Effector CD8-positive, alpha-beta T cell (primary cell): ENCODE measurements at regions not wholly inside any gene's neighbourhood (a gene's known extent, or its start where the extent isn't known, plus 50 kb on each side); places are given as distances from the start of the nearest gene placed in this dataset.

Experiments used
- DNase-seq: peaks from one replicate; lab custom pipeline; 2025; lab: John Stamatoyannopoulos, UW

GRCh38 chr2:172231508-172231907 lies 128.8 kb upstream of the DLX2 start:
- no peak for DNase-seq

GRCh38 chr2:172232708-172233396 lies 130.2 kb upstream of the DLX2 start:
- no peak for DNase-seq

- no peak for DNase-seq
Observed at GRCh38 chr2:172233987-172234715, 131.5 kb upstream of the DLX2 start.

GRCh38 chr2:172234716-172235691 lies 132.3 kb upstream of the DLX2 start:
- DNase-seq = peak; percentile 10

GRCh38 chr2:172239944-172240590 lies 137.4 kb upstream of the DLX2 start:
- DNase-seq = no peak

- no peak for DNase-seq
Observed at GRCh38 chr2:172241222-172241621, 138.5 kb upstream of the DLX2 start.

GRCh38 chr2:172242471-172242870 lies 139.8 kb upstream of the DLX2 start:
- no peak for DNase-seq

- DNase-seq = no peak
Observed at GRCh38 chr2:172242961-172243360, 140.3 kb upstream of the DLX2 start.

- no peak for DNase-seq
Observed at GRCh38 chr2:172244419-172245130, 141.9 kb upstream of the DLX2 start.

- DNase-seq = no peak
Observed at GRCh38 chr2:172246649-172247048, 143.9 kb upstream of the DLX2 start.

- DNase-seq = no peak
Observed at GRCh38 chr2:172247203-172247602, 144.5 kb upstream of the DLX2 start.

- DNase-seq = no peak
Observed at GRCh38 chr2:172248381-172248780, 145.7 kb upstream of the DLX2 start.

GRCh38 chr2:172248785-172249187 lies 146.1 kb upstream of the DLX2 start:
- DNase-seq = no peak

GRCh38 chr2:172249334-172249733 lies 146.6 kb upstream of the DLX2 start:
- DNase-seq = no peak

GRCh38 chr2:172249986-172250385 lies 147.3 kb upstream of the DLX2 start:
- DNase-seq = no peak

- no peak for DNase-seq
Observed at GRCh38 chr2:172251231-172251630, 148.5 kb upstream of the DLX2 start.

GRCh38 chr2:172252154-172252553 lies 149.5 kb upstream of the DLX2 start:
- no peak for DNase-seq

GRCh38 chr2:172253190-172254052 lies 150.7 kb upstream of the DLX2 start:
- DNase-seq = peak; percentile 2

GRCh38 chr2:172256886-172257285 lies 154.2 kb upstream of the DLX2 start:
- no peak for DNase-seq

GRCh38 chr2:172259827-172260226 lies 157.1 kb upstream of the DLX2 start:
- DNase-seq = no peak
